C1 segment of cervical spinal cord (tissue), 14 donors: ENCODE measurements at regions not wholly inside any gene's neighbourhood (a gene's known extent, or its start where the extent isn't known, plus 50 kb on each side); places are given as distances from the start of the nearest gene placed in this dataset.
A peak's percentile ranks its signal among the peaks of the same experiment; 100 is the strongest.

Experiments used
- DNase-seq, 14 donors: peaks; one replicate each; lab custom pipeline; 2025; lab: John Stamatoyannopoulos, UW

DNA sequence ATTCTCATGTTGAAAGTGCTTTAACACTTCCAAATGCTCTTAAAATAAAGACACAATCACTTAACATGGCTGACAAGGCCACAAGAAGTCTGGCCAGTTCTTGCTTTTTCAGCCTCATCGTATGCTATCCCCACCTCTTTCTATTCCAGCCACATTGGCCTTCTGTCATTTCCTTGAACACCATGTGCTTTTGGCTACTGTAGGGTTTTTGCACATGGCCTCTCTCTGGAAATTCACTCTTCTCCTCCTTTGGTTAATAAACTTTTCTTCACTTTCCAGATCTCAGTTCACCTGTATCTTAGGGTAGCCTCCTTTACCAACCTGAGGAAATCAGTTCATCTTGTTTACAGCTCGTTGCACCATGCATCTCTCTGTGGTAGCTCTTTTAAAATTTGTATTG is 450.5 kb upstream of the MEX3C start:
- DNase-seq = no peak

DNA sequence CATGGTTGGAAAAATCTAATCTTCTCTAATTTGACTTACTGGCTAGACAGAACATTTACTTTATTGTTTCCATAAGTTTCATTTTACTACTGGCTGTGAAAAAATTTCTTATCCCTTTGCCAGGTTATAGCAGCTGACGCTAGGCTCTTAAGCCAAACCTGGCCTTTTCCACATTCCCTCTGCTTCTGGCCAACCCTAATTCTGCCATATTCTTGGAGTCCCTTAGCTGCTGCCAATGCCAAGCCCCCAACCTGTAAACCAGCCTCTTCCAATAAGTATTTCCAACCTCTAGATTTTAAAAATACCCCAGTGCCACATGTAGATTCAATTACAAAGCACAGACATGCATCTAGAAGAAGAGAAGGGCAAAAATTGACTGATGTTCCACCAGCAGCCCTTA is 452.3 kb upstream of the MEX3C start:
- no peak for DNase-seq

DNA sequence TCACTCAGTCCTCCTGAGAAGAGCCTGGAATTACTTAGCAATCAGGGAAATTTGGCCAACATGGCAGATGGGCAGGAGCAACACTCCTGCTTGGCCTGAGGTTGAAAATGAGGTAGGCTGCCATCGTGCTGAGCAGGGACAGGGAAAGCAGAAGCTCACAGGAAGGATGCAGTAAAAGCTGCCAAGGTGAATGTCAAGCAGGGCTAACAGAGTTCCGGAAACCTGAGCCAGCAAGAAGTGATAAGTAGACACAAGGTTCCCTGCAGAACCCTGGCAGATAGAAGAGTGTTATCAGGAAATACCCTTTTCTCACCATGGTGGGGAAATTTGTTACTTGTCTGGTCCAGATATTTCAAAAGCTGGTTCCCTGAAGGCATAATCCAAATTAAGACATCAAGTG is 454.3 kb upstream of the MEX3C start:
- DNase-seq = peak in 2 of 14 donors; percentile 45 to 97

DNA sequence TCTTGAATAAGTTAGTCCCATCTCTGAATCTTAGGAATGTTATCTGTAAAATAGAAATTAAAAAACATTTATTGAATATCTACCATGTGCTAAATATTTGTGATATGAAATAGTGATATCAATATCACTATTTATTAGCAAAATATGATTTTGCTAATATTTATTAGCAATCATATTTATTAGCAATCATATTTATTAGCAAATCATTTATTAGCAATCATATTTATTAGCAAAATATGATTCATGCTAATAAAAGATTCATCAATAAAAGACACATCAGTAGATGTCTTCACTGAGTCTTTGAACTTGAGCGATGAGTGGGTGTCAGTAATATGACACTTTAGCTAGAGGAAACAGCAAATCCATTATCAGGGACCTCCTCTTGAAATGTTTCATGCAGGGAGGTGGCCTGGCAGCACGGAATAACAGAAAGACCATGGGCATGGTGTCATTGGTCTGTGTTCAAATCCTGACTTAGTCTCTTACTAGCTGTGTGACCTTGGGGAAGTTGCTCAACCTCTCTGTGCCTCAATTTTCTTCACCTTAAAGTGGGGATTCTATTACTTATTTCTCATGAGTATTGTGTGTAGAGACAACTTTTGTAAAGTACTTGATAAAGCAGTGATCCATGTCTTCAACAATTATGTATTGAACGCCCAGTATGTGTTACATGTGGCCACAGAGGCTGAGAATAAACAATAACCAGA is 456.2 kb upstream of the MEX3C start:
- no peak for DNase-seq

GRCh38 chr18:51654488-51655326 is 457.2 kb upstream of the MEX3C start:
- no peak for DNase-seq

- DNase-seq = no peak
These were observed 457.8 kb upstream of the MEX3C start for GRCh38 chr18:51655327-51655698.

- no peak for DNase-seq
These were observed 458.8 kb upstream of the MEX3C start for GRCh38 chr18:51656249-51656648.

DNA sequence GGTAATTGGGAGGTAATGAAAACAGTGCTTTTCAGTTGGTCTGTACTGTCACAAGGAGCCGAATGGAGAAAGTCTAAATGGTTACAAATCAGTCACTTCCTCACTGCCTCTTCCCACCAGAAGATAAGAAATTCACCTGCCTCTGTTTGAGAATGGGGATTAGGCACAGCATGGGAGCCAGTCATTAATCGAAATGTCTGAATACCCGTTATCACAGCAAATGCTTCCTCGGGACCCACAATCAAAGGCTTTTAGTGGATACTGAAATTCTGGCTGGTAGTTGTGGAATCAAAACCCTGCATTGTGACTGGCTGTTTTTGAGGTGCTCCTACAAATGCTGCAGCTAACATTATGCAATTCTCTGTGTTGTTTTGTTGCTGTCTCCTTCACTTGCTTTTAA is 461.0 kb upstream of the MEX3C start:
- no peak for DNase-seq

GRCh38 chr18:51659781-51660180 is 462.3 kb upstream of the MEX3C start:
- DNase-seq = no peak

DNA sequence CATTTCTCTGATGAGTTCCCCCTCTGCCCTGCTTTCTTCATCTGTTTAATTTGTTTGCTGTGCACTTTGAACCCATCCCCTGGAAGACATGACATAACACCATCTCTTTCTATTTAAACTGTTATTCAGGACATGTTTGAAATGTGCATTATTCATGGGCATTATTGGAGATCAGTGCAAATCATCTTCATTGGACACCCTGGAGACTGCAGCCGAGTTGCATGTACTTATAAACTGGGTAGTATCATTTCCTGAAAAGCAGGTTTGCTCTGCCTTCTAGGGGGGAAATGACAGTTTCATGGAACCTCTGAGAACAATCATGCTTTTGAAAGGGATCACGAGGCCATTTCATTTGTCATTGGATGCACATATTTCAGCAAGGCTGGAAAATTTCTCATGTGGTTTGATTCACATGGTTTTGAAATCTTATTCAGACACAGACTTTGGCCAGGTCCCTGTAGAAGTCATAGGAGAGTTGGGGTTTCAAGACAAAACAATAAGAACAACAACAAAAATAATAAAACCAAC is 462.8 kb upstream of the MEX3C start:
- DNase-seq = no peak

- peak in 1 of 14 donors; percentile 53 for DNase-seq
These were observed 466.8 kb upstream of the MEX3C start for GRCh38 chr18:51664236-51664635.

GRCh38 chr18:51666763-51667191 is 469.3 kb upstream of the MEX3C start:
- DNase-seq = peak in 9 of 14 donors; percentile 16 to 60 (median 37)

DNA sequence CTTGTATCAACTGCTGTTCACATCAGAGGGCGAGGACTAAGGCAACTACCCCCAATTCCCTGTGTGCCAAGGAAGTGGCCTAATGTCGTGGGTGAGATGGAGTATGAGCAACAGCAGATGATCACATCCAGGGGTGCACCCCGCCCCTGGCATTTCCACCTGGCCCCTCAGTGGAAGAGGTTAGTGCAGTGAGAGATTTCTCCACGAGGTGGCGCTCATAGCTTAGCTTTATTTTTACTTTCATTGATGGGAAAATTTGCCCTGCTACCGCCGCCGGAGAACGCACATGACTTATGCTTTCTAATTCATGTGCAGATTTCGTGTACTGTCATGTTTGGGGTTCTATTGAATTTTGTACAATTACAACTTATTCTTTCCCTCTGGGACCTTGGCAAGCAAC is 470.6 kb upstream of the MEX3C start:
- peak in 8 of 14 donors; percentile 6 to 67 (median 33) for DNase-seq

GRCh38 chr18:51668607-51669006 is 471.1 kb upstream of the MEX3C start:
- DNase-seq = no peak

- DNase-seq = no peak
These were observed 489.1 kb upstream of the MEX3C start for GRCh38 chr18:51686590-51686989.

- DNase-seq = no peak
These were observed 490.5 kb upstream of the MEX3C start for GRCh38 chr18:51687845-51688585.

GRCh38 chr18:51692612-51693011 is 495.1 kb upstream of the MEX3C start:
- DNase-seq = no peak

GRCh38 chr18:51711298-51711889 is 513.9 kb upstream of the MEX3C start:
- DNase-seq = no peak

GRCh38 chr18:51712821-51713220 is 515.3 kb upstream of the MEX3C start:
- DNase-seq = no peak

DNA sequence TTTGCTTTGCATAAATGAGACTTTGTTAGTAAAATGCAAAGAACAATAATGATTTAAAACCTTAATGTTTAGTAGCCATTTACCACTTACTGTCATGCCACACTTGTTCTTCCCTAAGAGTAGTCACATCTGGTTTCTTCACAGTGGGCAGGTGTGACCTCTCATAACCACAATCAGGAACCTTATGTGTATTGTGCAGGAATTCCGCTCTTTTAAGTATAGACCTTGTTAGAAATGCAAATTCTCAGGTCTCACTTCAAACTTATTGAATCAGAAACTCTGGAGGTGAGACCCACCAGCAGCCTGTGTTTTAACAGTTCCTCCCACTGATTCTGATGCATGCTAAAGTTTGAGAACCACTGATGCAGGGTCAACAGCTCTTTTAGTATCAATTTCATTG is 518.8 kb upstream of the MEX3C start:
- DNase-seq = no peak

GRCh38 chr18:51721388-51721787 is 523.9 kb upstream of the MEX3C start:
- DNase-seq = no peak

GRCh38 chr18:51721996-51722395 is 524.5 kb upstream of the MEX3C start:
- no peak for DNase-seq
